Adipocyte (in vitro differentiated cells): ENCODE measurements at regions not wholly inside any gene's neighbourhood (a gene's known extent, or its start where the extent isn't known, plus 50 kb on each side); places are given as distances from the start of the nearest gene placed in this dataset.
"Not testable (repeated sequence)": the region's sequence is repeated elsewhere in the genome, so short reads cannot be mapped to it uniquely, and the experiment has no call there.

Experiments
- DNase-seq: peaks from one replicate; pipeline ENCODE4 v3.0.0-alpha.2; 2015; ENCODE audit warnings: low read depth
- H3K27me3 ChIP-seq: replicated peaks from 2 replicates; pipeline ENCODE4 v1.7.0; 2013; ENCODE audit warnings: mild to moderate bottlenecking, low read length, moderate library complexity; ENCODE audit not compliant: control insufficient read depth, insufficient read depth
- H3K36me3 ChIP-seq: 2 replicates; pipeline ENCODE4 v1.7.0; 2013; ENCODE audit warnings: low read length, mild to moderate bottlenecking, moderate library complexity; ENCODE audit not compliant: control insufficient read depth, insufficient read depth, severe bottlenecking
- H3K4me1 ChIP-seq: 2 replicates; pipeline ENCODE4 v1.7.0; 2013; ENCODE audit warnings: mild to moderate bottlenecking, low read length, moderate library complexity; ENCODE audit not compliant: control insufficient read depth, insufficient read depth
- H3K4me3 ChIP-seq: 2 replicates; pipeline ENCODE4 v1.7.0; 2013; ENCODE audit warnings: mild to moderate bottlenecking, low read length, moderate library complexity
- H3K9ac ChIP-seq: 2 replicates; pipeline ENCODE4 v1.7.0; 2013; ENCODE audit warnings: mild to moderate bottlenecking, low read length, moderate library complexity
- H3K9me3 ChIP-seq: 2 replicates; pipeline ENCODE4 v1.7.0; 2013; ENCODE audit warnings: mild to moderate bottlenecking, low read length, moderate library complexity; ENCODE audit not compliant: control insufficient read depth

DNA sequence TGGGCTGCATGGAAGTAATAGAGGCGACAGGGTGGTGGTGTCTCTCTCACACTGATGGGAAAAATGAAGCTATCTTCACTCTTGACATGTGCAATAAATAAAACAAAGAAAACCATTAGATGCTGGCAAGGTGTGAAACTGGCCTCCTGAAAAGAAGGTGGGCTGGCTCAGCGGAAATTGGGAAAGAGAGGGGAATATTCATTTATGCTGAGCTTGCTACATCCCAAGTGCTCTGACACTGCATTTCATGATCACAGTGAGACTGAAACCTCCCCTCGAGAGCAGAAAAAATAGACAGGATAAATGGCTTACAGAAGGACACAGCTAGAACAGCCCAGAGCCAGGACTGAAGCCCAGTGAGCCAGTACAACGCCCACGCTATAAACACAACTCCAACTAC is 112.1 kb upstream of the SMLR1 start:
- H3K36me3 ChIP-seq, result no peaks in the 10 kb centered on the region
- no peaks in the 10 kb centered on the region for H3K27me3 ChIP-seq
- H3K4me1 ChIP-seq, result no peaks in the 10 kb centered on the region
- DNase-seq, result no peak
- H3K9ac ChIP-seq, result no peak overlapping the region
- H3K4me3 ChIP-seq, result no peak overlapping the region
- no peaks in the 10 kb centered on the region for H3K9me3 ChIP-seq

GRCh38 chr6:130716466-130716865 is 110.7 kb upstream of the SMLR1 start:
- Histone ChIP-seq H3K4me3 (no peak overlapping the region), H3K9ac (no peak overlapping the region), H3K9me3 (no peaks in the 10 kb centered on the region), H3K27me3 (no peaks in the 10 kb centered on the region), H3K36me3 (no peaks in the 10 kb centered on the region), H3K4me1 (no peaks in the 10 kb centered on the region)
- no peak for DNase-seq

DNA sequence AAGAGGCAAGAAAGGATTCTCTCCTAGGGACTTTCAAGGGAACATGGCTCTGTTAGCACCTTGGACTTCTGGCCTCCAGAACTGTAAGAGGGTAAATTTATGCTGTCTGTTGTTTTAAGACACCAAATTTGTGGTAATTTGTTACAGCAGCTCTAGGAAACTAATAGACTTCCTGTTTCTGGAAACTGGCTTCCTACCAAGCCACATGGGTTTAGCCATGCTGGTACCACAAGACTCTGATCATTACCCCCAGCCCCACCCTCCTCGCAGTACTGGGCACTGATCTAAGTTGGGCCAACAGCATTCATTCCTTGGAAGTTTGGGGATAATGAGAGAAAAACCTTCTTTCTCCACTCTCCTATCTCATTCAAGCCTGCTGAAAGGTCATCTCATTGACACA is 109.5 kb upstream of the SMLR1 start:
- H3K4me1 ChIP-seq, result no peaks in the 10 kb centered on the region
- H3K4me3 ChIP-seq, result no peak overlapping the region
- no peak overlapping the region for H3K9ac ChIP-seq
- DNase-seq, result no peak
- H3K27me3 ChIP-seq, result no peaks in the 10 kb centered on the region
- H3K36me3 ChIP-seq, result no peaks in the 10 kb centered on the region
- H3K9me3 ChIP-seq, result no peaks in the 10 kb centered on the region

DNA sequence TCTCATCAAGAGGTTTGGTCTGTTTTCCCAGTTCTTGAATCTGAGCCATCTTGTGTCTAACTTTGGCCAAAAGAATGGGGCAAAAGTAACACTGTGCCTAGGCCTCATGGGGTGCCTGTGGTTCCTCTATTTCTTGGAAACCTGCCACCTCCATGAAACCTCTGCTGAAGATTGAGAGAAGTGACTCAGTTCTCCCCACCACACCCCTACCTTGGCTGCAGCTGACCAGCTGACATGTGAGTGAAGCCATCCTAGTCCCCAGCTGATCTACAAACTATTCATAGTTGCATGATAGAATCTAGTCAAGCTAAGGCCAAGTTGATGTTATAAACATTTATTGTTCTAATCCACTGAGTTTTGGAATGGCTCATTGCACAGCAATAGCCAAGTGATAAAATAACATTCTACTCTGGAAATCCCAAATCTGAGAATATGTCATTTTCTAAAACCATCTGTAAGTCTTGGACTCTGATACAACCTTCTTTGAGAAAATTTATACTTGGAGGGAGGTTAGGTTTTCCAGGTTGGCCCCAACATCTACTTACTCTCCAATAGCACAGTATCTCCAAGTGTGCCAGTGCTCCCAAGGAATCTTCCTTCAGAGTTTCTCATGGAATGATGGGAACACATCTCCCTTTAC is 107.0 kb upstream of the SMLR1 start:
- Histone ChIP-seq H3K4me3 (no peak overlapping the region), H3K9ac (no peak overlapping the region), H3K4me1 (no peaks in the 10 kb centered on the region), H3K27me3 (no peaks in the 10 kb centered on the region), H3K36me3 (no peaks in the 10 kb centered on the region), H3K9me3 (no peaks in the 10 kb centered on the region)
- no peak for DNase-seq

DNA sequence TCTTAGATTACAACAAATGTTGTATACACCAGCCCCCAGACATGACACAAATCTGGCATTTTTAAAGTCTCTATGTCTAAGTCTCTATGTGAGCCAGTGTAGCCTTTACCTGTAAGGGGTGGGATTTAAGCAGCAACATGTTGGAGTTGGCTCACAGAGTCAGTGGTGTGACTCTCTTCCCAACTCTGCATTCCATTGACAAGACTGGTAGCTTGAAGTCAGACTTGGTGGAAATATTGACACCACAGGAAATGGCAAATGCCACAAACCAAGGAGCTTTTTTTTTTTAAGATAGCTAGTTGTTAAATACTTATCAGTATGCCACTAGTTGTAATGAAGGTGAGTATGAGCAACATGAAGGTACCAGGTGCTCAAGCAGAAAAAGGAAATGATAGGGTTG is 103.1 kb upstream of the SMLR1 start:
- no peaks in the 10 kb centered on the region for H3K36me3 ChIP-seq
- H3K4me3 ChIP-seq, result no peak overlapping the region
- H3K27me3 ChIP-seq, result no peaks in the 10 kb centered on the region
- H3K9ac ChIP-seq, result no peak overlapping the region
- DNase-seq, result no peak
- H3K4me1 ChIP-seq, result no peaks in the 10 kb centered on the region
- H3K9me3 ChIP-seq, result no peaks in the 10 kb centered on the region

DNA sequence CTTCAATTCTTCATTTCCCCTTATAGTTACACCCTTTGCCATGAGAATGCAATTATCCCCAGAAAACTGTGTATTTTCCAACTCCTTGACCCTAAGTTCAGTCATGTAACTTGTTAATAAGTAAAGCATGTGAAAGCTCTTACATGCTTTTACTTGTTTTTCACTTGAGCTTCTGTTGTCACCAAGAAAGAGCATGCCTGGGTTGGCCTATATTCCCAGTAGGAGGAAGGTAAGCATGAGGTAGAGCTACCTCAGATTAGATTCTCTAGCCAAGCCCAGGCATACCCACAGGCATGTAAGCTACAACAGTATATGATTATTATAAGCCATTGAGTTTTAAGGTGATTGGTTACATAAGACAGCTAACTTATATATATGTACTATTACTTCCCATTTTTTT is 101.7 kb upstream of the SMLR1 start:
- no peaks in the 10 kb centered on the region for H3K9me3 ChIP-seq
- H3K9ac ChIP-seq, result no peak overlapping the region
- DNase-seq, result no peak
- no peaks in the 10 kb centered on the region for H3K4me1 ChIP-seq
- no peak overlapping the region for H3K4me3 ChIP-seq
- H3K36me3 ChIP-seq, result no peaks in the 10 kb centered on the region
- no peaks in the 10 kb centered on the region for H3K27me3 ChIP-seq

DNA sequence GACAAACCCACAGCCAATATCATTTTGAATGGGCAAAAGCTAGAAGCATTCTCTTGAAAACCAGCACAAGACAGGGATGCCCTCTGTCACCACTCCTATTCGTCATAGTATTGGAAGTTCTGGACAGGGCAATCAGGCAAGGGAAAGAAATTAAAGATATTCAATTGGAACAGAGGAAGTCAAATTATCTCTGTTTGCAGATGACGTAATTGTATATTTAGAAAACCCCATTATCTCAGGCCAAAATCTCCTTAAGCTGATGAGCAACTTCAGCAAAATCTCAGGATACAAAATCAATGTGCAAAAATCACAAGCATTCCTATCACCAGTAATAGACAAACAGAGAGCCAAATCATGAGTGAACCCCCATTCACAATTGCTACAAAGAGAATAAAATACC is 99.1 kb upstream of the SMLR1 start:
- not testable (repeated sequence) for H3K4me3 ChIP-seq, H3K9me3 ChIP-seq, H3K9ac ChIP-seq, H3K4me1 ChIP-seq, H3K36me3 ChIP-seq, DNase-seq, H3K27me3 ChIP-seq

DNA sequence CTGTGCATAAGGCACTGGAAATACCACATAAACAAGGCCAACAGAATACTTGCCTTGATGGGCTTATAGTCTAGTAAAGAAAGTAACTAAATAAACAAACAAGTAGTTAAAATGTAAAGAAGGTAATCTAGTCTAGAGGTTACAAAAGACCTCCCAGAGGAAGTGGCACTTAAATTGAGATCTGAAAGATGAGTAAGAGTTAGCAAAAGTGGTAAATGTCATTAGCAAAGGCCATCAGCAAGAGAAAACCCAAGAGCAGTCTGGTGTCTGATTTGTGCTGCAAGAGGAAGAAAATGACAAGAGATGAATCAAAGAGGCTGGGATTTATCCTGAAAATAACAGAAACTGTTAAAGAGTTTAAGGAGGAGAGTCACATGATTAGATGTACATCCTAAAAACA is 96.6 kb upstream of the SMLR1 start:
- H3K36me3 ChIP-seq, result no peaks in the 10 kb centered on the region
- H3K4me3 ChIP-seq, result no peak overlapping the region
- H3K4me1 ChIP-seq, result no peaks in the 10 kb centered on the region
- H3K9me3 ChIP-seq, result no peaks in the 10 kb centered on the region
- DNase-seq, result no peak
- no peaks in the 10 kb centered on the region for H3K27me3 ChIP-seq
- no peak overlapping the region for H3K9ac ChIP-seq

- Histone ChIP-seq H3K36me3 (no peaks in the 10 kb centered on the region), H3K9me3 (no peaks in the 10 kb centered on the region), H3K4me3 (no peak overlapping the region), H3K27me3 (no peaks in the 10 kb centered on the region), H3K4me1 (no peaks in the 10 kb centered on the region), H3K9ac (no peak overlapping the region)
- no peak for DNase-seq
Measured at GRCh38 chr6:130734161-130734560, 93.0 kb upstream of the SMLR1 start.

- no peak for DNase-seq
- Histone ChIP-seq H3K4me3 (no peak overlapping the region), H3K36me3 (no peaks in the 10 kb centered on the region), H3K9ac (no peak overlapping the region), H3K9me3 (no peaks in the 10 kb centered on the region), H3K4me1 (no peaks in the 10 kb centered on the region), H3K27me3 (no peaks in the 10 kb centered on the region)
Measured at GRCh38 chr6:130740308-130740707, 86.9 kb upstream of the SMLR1 start.

- no peaks in the 10 kb centered on the region for H3K4me1 ChIP-seq
- no peaks in the 10 kb centered on the region for H3K36me3 ChIP-seq
- no peak overlapping the region for H3K4me3 ChIP-seq
- H3K27me3 ChIP-seq, result no peaks in the 10 kb centered on the region
- no peak overlapping the region for H3K9ac ChIP-seq
- no peaks in the 10 kb centered on the region for H3K9me3 ChIP-seq
- peak; percentile 15 for DNase-seq
Measured at GRCh38 chr6:130742131-130742681, 85.0 kb upstream of the SMLR1 start.

DNA sequence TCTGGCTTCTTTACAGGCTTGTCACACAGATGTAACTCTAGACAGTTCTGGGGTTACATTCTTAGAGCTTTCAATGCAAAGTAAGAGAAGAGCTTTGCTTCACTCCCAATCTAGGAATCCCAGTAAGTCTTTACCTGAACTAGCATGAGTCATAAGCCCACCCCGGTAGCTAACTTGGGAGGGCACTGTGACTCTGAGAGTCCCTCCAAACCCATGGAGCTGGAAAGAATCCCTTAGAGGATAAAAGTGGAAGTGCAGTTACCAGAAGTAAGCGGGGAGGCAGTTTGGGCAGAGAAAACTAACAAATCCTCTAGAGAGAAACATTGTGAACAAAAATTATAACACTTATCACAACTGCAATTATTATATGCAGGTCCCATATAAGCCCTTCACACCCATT is 84.0 kb upstream of the SMLR1 start:
- H3K36me3 ChIP-seq, result no peaks in the 10 kb centered on the region
- no peak overlapping the region for H3K4me3 ChIP-seq
- DNase-seq, result no peak
- no peaks in the 10 kb centered on the region for H3K9me3 ChIP-seq
- H3K27me3 ChIP-seq, result no peaks in the 10 kb centered on the region
- H3K9ac ChIP-seq, result no peak overlapping the region
- no peaks in the 10 kb centered on the region for H3K4me1 ChIP-seq
